Tibial nerve (tissue), 4 donors: ENCODE measurements at regions not wholly inside any gene's neighbourhood (a gene's known extent, or its start where the extent isn't known, plus 50 kb on each side); places are given as distances from the start of the nearest gene placed in this dataset.

Experiments
- DNase-seq, 2 donors: peaks; one replicate each; pipeline ENCODE4 v3.0.0-alpha.2; 2019; ENCODE audit warnings: low spot score in 2 of 2
- H3K27ac ChIP-seq, 4 donors: fragments of 200-600 bp; sonication (generic) in 3 of 4; one replicate each; pipeline ENCODE4 v1.5.1; 2017 to 2019; ENCODE audit warnings: mild to moderate bottlenecking in 1 of 4
- H3K27me3 ChIP-seq, 2 donors: fragments of 200-600 bp; sonication (generic) in 1 of 2; one replicate each; pipeline versions ENCODE4 v1.5.1 to v1.6.0; 2017 to 2019
- H3K36me3 ChIP-seq, 3 donors: fragments of 200-600 bp; sonication (generic); one replicate each; pipeline ENCODE4 v1.5.1; 2018 to 2019
- H3K4me1 ChIP-seq, 4 donors: fragments of 200-600 bp; sonication (generic) in 3 of 4; one replicate each; pipeline ENCODE4 v1.5.1; 2017 to 2019
- H3K4me3 ChIP-seq, 4 donors: fragments of 200-600 bp; sonication (generic) in 3 of 4; one replicate each; pipeline ENCODE4 v1.5.1; 2017 to 2019; ENCODE audit warnings: mild to moderate bottlenecking in 1 of 4, moderate library complexity in 1 of 4
- H3K9me3 ChIP-seq, 4 donors: fragments of 200-600 bp; sonication (generic) in 3 of 4; one replicate each; pipeline ENCODE4 v1.5.1; 2017 to 2019
- EP300 ChIP-seq, 2 donors: sonication (generic); formaldehyde crosslinking; IDR thresholded peaks; one replicate each; pipeline ENCODE4 v1.6.1; 2017; ENCODE audit warnings: antibody characterized with exemption in 2 of 2, mild to moderate bottlenecking in 1 of 2
- POLR2A ChIP-seq, 2 donors: fragments of 450-650 bp; IDR thresholded peaks; one replicate each; pipeline ENCODE4 v1.6.1; 2017; ENCODE audit warnings: antibody characterized with exemption in 2 of 2, mild to moderate bottlenecking in 2 of 2, moderate library complexity in 2 of 2
- WGBS, 2 donors: methylation state at CpG; one replicate each; pipeline ENCODE4 v1.1.5; 2018; 5-methylcytosine and 5-hydroxymethylcytosine counted together
- TF ChIP-seq, protein P1 (sequence below), 5 experiments: fragments of 200-600 bp in 3 of 5; fragments of 450-650 bp in 2 of 5; sonication (generic) in 3 of 5; IDR thresholded peaks; one replicate each; pipeline ENCODE4 v1.5.1; 2016 to 2019; ENCODE audit warnings: antibody characterized with exemption in 5 of 5, mild to moderate bottlenecking in 3 of 5, moderate library complexity in 2 of 5

DNA sequence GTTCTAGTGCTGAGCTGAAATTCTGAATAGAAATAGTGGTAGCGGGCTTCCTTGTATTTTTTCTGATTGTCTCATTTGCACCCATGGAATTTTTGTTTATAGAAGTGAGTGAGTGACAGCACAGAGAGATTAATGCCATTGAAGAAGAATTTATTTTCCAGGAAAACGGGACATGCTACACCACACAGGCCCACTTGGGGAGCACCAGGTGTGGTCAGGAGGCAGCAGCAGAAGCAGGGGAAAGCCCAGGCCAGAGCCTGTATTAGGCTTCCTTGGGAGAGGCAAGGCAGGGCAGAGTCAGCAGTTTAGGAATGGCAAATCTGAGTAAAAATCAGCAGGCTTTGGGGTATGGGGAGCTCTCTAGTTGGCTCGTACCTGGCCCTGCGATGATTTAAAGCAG, 88.4 kb upstream of the ATP11B start:
- Histone ChIP-seq H3K9me3 (peaks cover 0 to 2% (median 0%) of the 10 kb centered on the region in 4 donors), H3K4me1 (no peaks in the 10 kb centered on the region), H3K36me3 (no peaks in the 10 kb centered on the region), H3K4me3 (no peak overlapping the region), H3K27ac (no peak overlapping the region), H3K27me3 (no peaks in the 10 kb centered on the region)
- TF ChIP-seq, protein P1, sequence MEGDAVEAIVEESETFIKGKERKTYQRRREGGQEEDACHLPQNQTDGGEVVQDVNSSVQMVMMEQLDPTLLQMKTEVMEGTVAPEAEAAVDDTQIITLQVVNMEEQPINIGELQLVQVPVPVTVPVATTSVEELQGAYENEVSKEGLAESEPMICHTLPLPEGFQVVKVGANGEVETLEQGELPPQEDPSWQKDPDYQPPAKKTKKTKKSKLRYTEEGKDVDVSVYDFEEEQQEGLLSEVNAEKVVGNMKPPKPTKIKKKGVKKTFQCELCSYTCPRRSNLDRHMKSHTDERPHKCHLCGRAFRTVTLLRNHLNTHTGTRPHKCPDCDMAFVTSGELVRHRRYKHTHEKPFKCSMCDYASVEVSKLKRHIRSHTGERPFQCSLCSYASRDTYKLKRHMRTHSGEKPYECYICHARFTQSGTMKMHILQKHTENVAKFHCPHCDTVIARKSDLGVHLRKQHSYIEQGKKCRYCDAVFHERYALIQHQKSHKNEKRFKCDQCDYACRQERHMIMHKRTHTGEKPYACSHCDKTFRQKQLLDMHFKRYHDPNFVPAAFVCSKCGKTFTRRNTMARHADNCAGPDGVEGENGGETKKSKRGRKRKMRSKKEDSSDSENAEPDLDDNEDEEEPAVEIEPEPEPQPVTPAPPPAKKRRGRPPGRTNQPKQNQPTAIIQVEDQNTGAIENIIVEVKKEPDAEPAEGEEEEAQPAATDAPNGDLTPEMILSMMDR (IDR thresholded peaks at IDR 0.05): no peak
- TF ChIP-seq EP300 (IDR thresholded peaks at IDR 0.05) (no peak), POLR2A (IDR thresholded peaks at IDR 0.05) (no peak)
- 71 to 74% methylated on average over 4 of the region's 4 CpGs for WGBS, 2 donors
- no peak for DNase-seq

DNA sequence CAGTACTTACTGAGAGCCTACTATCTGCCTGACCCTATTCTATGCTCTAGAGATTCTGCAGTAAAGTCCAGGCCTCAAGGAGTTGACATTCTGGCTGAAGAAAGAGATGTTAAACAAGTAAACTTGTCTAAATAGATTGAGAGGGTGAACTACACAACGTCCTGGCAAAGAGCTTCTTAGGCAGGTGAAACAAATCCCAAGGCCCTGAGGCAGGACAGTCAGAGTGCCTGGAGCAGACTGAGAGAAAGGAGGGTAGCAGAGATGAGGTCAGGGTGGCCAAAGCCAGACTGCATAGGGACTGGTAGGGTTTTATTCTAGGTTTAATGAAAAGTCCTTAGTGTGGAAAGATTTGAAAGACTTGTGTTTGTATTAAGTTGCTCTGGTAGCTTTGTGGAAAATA, 84.5 kb upstream of the ATP11B start:
- Histone ChIP-seq H3K4me3 (no peak overlapping the region), H3K9me3 (no peaks in the 10 kb centered on the region), H3K4me1 (no peaks in the 10 kb centered on the region), H3K27me3 (no peaks in the 10 kb centered on the region), H3K36me3 (no peaks in the 10 kb centered on the region), H3K27ac (no peak overlapping the region)
- TF ChIP-seq POLR2A (IDR thresholded peaks at IDR 0.05): no peak
- TF ChIP-seq EP300 (IDR thresholded peaks at IDR 0.05): no peak
- TF ChIP-seq, protein P1 (IDR thresholded peaks at IDR 0.05): no peak
- WGBS, 2 donors: 48 to 58% methylated on average over 1 of the region's 1 CpG
- DNase-seq: no peak

DNA sequence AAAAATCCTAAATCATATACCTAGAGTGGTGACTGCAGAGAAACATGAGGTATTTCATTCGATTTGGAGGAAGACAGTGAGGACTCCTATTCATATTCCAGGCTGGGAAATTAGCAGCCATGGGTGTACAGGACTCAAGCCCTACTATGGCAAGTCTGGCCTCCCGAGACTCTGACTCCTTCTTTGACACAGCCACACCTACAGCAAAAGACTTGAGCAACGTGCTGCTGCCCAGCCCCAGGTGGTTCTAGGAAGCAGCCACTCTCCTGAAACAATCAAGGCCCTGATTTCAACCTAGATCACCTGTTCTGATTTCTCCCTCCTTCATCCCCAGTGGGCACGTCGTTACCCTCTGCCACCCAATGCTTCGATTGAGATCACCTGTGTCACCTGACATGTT, 84.0 kb upstream of the ATP11B start:
- Histone ChIP-seq H3K4me3 (no peak overlapping the region), H3K27ac (no peak overlapping the region), H3K36me3 (no peaks in the 10 kb centered on the region), H3K9me3 (no peaks in the 10 kb centered on the region), H3K4me1 (no peaks in the 10 kb centered on the region), H3K27me3 (no peaks in the 10 kb centered on the region)
- no peak for TF ChIP-seq EP300 (IDR thresholded peaks at IDR 0.05)
- no peak for TF ChIP-seq POLR2A (IDR thresholded peaks at IDR 0.05)
- TF ChIP-seq, protein P1 (IDR thresholded peaks at IDR 0.05): no peak
- 83 to 86% methylated on average over 6 of the region's 6 CpGs for WGBS, 2 donors
- DNase-seq: no peak

DNA sequence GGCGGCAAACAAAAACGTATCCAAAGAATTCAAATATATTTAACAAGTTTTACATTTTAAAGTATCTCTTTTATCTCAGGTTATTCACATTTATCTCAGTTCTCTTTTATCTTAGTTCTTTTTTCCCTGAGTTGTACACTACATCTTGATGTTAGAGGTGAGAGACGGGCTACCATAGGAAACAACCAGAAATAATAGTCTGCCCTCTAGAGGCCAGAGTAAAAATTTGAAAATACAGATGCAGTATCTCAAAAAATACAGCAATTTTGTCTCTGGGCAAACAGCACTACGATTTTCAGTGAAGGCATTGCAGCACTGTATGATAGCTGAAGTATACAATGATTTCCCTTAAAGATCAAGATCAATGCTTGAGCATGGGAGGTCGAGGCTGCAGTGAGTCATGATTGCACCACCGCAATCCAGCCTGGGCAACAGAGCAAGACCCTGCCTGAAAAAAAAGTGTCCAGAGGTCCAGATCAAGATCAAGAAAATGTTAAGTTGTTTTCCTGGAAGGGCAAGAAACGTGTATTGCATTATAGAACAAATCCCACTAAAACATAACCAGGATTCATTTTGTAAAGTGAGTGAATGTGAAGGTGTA, 82.6 kb upstream of the ATP11B start:
- TF ChIP-seq, protein P1 (IDR thresholded peaks at IDR 0.05): peak in 4 of 5 experiments; percentile 34 to 67 (median 48)
- no peak for TF ChIP-seq EP300 (IDR thresholded peaks at IDR 0.05)
- no peak overlapping the region for H3K4me3 ChIP-seq
- no peaks in the 10 kb centered on the region for H3K27me3 ChIP-seq
- no peak overlapping the region for H3K27ac ChIP-seq
- DNase-seq: no peak
- no peaks in the 10 kb centered on the region for H3K9me3 ChIP-seq
- no peaks in the 10 kb centered on the region for H3K4me1 ChIP-seq
- H3K36me3 ChIP-seq: no peaks in the 10 kb centered on the region
- WGBS, 2 donors: 45% methylated on average over 7 of the region's 7 CpGs

DNA sequence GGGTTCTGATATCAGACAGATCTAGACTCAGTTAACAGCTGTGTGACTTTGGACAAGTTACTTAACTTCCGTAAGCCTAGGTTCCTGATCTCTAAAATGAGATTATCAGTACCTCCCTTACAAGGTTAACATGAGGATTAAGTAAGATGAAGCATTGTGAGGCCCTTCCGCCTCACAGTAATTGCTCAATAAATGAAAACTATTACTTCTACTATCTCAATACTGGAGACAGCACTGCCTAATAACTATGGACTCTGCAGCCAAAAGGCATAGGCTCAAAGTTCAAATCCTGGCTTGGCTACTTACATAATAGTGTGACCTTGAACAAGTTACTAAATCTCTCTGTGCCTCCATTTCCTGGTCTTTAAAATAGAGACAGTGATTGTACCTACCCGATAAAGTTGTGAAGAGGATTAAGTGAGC, 82.0 kb upstream of the ATP11B start:
- Histone ChIP-seq H3K27ac (no peak overlapping the region), H3K27me3 (no peaks in the 10 kb centered on the region), H3K4me3 (no peak overlapping the region), H3K9me3 (no peaks in the 10 kb centered on the region), H3K36me3 (no peaks in the 10 kb centered on the region), H3K4me1 (no peaks in the 10 kb centered on the region)
- 81 to 90% methylated on average over 3 of the region's 3 CpGs for WGBS, 2 donors
- DNase-seq: no peak
- TF ChIP-seq, protein P1 (IDR thresholded peaks at IDR 0.05): no peak
- TF ChIP-seq EP300 (IDR thresholded peaks at IDR 0.05): no peak
- no peak for TF ChIP-seq POLR2A (IDR thresholded peaks at IDR 0.05)
